NCI-H1694 treated with DMSO at 0.1 percent for 48 hours (cell line): ENCODE measurements at regions not wholly inside any gene's neighbourhood (a gene's known extent, or its start where the extent isn't known, plus 50 kb on each side); places are given as distances from the start of the nearest gene placed in this dataset.

Source experiments
- DNase-seq: peaks from one replicate; lab custom pipeline; 2025; lab: John Stamatoyannopoulos, UW

GRCh38 chr9:106052735-106053134, 358.4 kb downstream of the TMEM38B start:
- DNase-seq: no peak

GRCh38 chr9:106056328-106056727, 362.0 kb downstream of the TMEM38B start:
- DNase-seq: no peak

GRCh38 chr9:106058460-106058859, 364.1 kb downstream of the TMEM38B start:
- DNase-seq: no peak

GRCh38 chr9:106059886-106060285, 365.5 kb downstream of the TMEM38B start:
- DNase-seq: no peak

- no peak for DNase-seq
These were observed 366.5 kb downstream of the TMEM38B start for GRCh38 chr9:106060885-106061284.

- DNase-seq: no peak
These were observed 367.9 kb downstream of the TMEM38B start for GRCh38 chr9:106062250-106062649.

GRCh38 chr9:106065136-106065535, 370.8 kb downstream of the TMEM38B start:
- no peak for DNase-seq

- no peak for DNase-seq
These were observed 371.4 kb downstream of the TMEM38B start for GRCh38 chr9:106065579-106066214.

- no peak for DNase-seq
These were observed 372.7 kb downstream of the TMEM38B start for GRCh38 chr9:106066940-106067524.

GRCh38 chr9:106069241-106069640, 374.9 kb downstream of the TMEM38B start:
- DNase-seq: no peak

- no peak for DNase-seq
These were observed 378.1 kb downstream of the TMEM38B start for GRCh38 chr9:106072421-106072820.

GRCh38 chr9:106074006-106074405, 379.7 kb downstream of the TMEM38B start:
- no peak for DNase-seq

GRCh38 chr9:106075236-106075959, 381.1 kb downstream of the TMEM38B start:
- DNase-seq: no peak

GRCh38 chr9:106075960-106076327, 381.6 kb downstream of the TMEM38B start:
- no peak for DNase-seq

GRCh38 chr9:106076711-106077110, 382.4 kb downstream of the TMEM38B start:
- DNase-seq: no peak

- no peak for DNase-seq
These were observed 383.4 kb downstream of the TMEM38B start for GRCh38 chr9:106077731-106078130.

GRCh38 chr9:106082621-106083020, 388.3 kb downstream of the TMEM38B start:
- DNase-seq: no peak

- no peak for DNase-seq
These were observed 390.4 kb downstream of the TMEM38B start for GRCh38 chr9:106084702-106085101.

GRCh38 chr9:106085479-106085878, 391.1 kb downstream of the TMEM38B start:
- DNase-seq: no peak

GRCh38 chr9:106092083-106092482, 397.7 kb downstream of the TMEM38B start:
- DNase-seq: no peak

GRCh38 chr9:106102821-106103220, 408.5 kb downstream of the TMEM38B start:
- no peak for DNase-seq

- DNase-seq: no peak
These were observed 410.5 kb downstream of the TMEM38B start for GRCh38 chr9:106104887-106105286.

GRCh38 chr9:106106396-106106795, 412.1 kb downstream of the TMEM38B start:
- no peak for DNase-seq
